ENCODE measurements at regions not wholly inside any gene's neighbourhood (a gene's known extent, or its start where the extent isn't known, plus 50 kb on each side); places are given as distances from the start of the nearest gene placed in this dataset.
A peak's percentile ranks its signal among the peaks of the same experiment; 100 is the strongest.
"Not testable (repeated sequence)": the region's sequence is repeated elsewhere in the genome, so short reads cannot be mapped to it uniquely, and the experiment has no call there.

- no peak overlapping the region for H3K4me3 Mint-ChIP-seq
- no peaks in the 10 kb centered on the region for H3K79me1 ChIP-seq (ENCODE audit: insufficient read depth, low read depth, low read length, poor library complexity, severe bottlenecking)
- H2BK120ac ChIP-seq (ENCODE audit: low read depth, low read length, poor library complexity, severe bottlenecking) = no peak overlapping the region
- no CpG with 5 or more reads among the region's 3 CpGs for WGBS (ENCODE audit: extremely low coverage, insufficient read length, low lambda C conversion rate)
- H2BK15ac ChIP-seq (ENCODE audit: low read depth, low read length) = no peak overlapping the region
- peaks cover 22% of the 10 kb centered on the region for H3K27me3 Mint-ChIP-seq (ENCODE audit: low read depth)
- H3K4me1 Mint-ChIP-seq = peaks cover 47 to 49% of the 10 kb centered on the region in 2 experiments
- no peak overlapping the region for H2AFZ ChIP-seq (ENCODE audit: low read length)
- no peak overlapping the region for H3K4me2 ChIP-seq (ENCODE audit: insufficient read depth, insufficient read length, low read length)
- no peak overlapping the region for H3K18ac ChIP-seq (ENCODE audit: insufficient read length, low read depth, low read length)
- peaks cover 0 to 5% (median 0%) of the 10 kb centered on the region in 3 experiments; a peak in 1 of 7 replicates for H3K36me3 Mint-ChIP-seq (ENCODE audit: insufficient read depth in 1 of 3, low read depth in 3 of 3)
- no peak for TF ChIP-seq CTCF (conservative IDR thresholded peaks at IDR 0.05)
- no peaks in the 10 kb centered on the region; a peak in 1 of 5 replicates for H3K9me3 Mint-ChIP-seq
- H3K27me3 ChIP-seq (ENCODE audit: insufficient read depth, low read length) = no peaks in the 10 kb centered on the region
- no peak for DNase-seq
- H3K4me1 ChIP-seq (ENCODE audit: insufficient read depth, low read length) = peaks cover 15% of the 10 kb centered on the region; the same call in 1 of the 2 replicates
- H2BK12ac ChIP-seq (ENCODE audit: insufficient read length, low read depth, low read length) = no peak overlapping the region
- H3K14ac ChIP-seq (ENCODE audit: insufficient read depth, low read length) = no peak overlapping the region
- peaks cover 3% of the 10 kb centered on the region for H3K23me2 ChIP-seq (ENCODE audit: insufficient read length, low read depth, low read length, poor library complexity, severe bottlenecking)
- no peak overlapping the region for H3K4ac ChIP-seq (ENCODE audit: low read depth, low read length)
- H3K9me3 ChIP-seq (ENCODE audit: control insufficient read depth, low read depth, low read length) = no peaks in the 10 kb centered on the region
- no peak overlapping the region for H3K27ac ChIP-seq (ENCODE audit: insufficient read length, low read depth, low read length)
- no peak overlapping the region for H3T11ph ChIP-seq (ENCODE audit: low read length)
- no peak overlapping the region for H3K56ac ChIP-seq (ENCODE audit: insufficient read length, low read depth, low read length)
- no peak overlapping the region for H4K8ac ChIP-seq (replicated peaks; ENCODE audit: insufficient read length, low read depth, low read length)
- H3K27ac Mint-ChIP-seq = no peak overlapping the region; a peak in 1 of 7 replicates
- no peak overlapping the region for H3K23ac ChIP-seq (ENCODE audit: insufficient read length, low read depth, low read length)
- H2AK5ac ChIP-seq (ENCODE audit: insufficient read length, low read length) = no peak overlapping the region
- H2BK20ac ChIP-seq (ENCODE audit: low read depth, low read length, poor library complexity, severe bottlenecking) = no peak overlapping the region
- H3K9ac ChIP-seq (ENCODE audit: extremely low read depth, insufficient read length, low read length) = no peak overlapping the region
- H4K91ac ChIP-seq (ENCODE audit: insufficient read length, low read depth, low read length) = no peak overlapping the region
- no peak overlapping the region for H2BK5ac ChIP-seq (ENCODE audit: insufficient read length, low read length)
- H4K5ac ChIP-seq (ENCODE audit: insufficient read length, low read depth, low read length) = no peak overlapping the region
- H4K20me1 ChIP-seq (ENCODE audit: control insufficient read depth, insufficient read depth, insufficient read length) = no peaks in the 10 kb centered on the region
- H3K79me2 ChIP-seq (ENCODE audit: insufficient read depth, low read length) = no peaks in the 10 kb centered on the region
These were observed 229.6 kb downstream of the OPA1 start for GRCh38 chr3:193822492-193823212.

GRCh38 chr3:193823213-193823605 is 230.2 kb downstream of the OPA1 start:
- not testable (repeated sequence) for H2BK12ac ChIP-seq (ENCODE audit: insufficient read length, low read depth, low read length); H3K36me3 Mint-ChIP-seq (ENCODE audit: insufficient read depth in 1 of 3, low read depth in 3 of 3); H4K8ac ChIP-seq (replicated peaks; ENCODE audit: insufficient read length, low read depth, low read length); H3K56ac ChIP-seq (ENCODE audit: insufficient read length, low read depth, low read length); H3K9me3 ChIP-seq (ENCODE audit: control insufficient read depth, low read depth, low read length); H3K4ac ChIP-seq (ENCODE audit: low read depth, low read length); H3K27ac ChIP-seq (ENCODE audit: insufficient read length, low read depth, low read length); H2AK5ac ChIP-seq (ENCODE audit: insufficient read length, low read length); H3K9ac ChIP-seq (ENCODE audit: extremely low read depth, insufficient read length, low read length); H2BK20ac ChIP-seq (ENCODE audit: low read depth, low read length, poor library complexity, severe bottlenecking); H3K23me2 ChIP-seq (ENCODE audit: insufficient read length, low read depth, low read length, poor library complexity, severe bottlenecking); H3K14ac ChIP-seq (ENCODE audit: insufficient read depth, low read length); H3K4me3 Mint-ChIP-seq; H3K4me2 ChIP-seq (ENCODE audit: insufficient read depth, insufficient read length, low read length); H4K5ac ChIP-seq (ENCODE audit: insufficient read length, low read depth, low read length); H3K79me2 ChIP-seq (ENCODE audit: insufficient read depth, low read length); H3T11ph ChIP-seq (ENCODE audit: low read length); H2BK5ac ChIP-seq (ENCODE audit: insufficient read length, low read length); H4K20me1 ChIP-seq (ENCODE audit: control insufficient read depth, insufficient read depth, insufficient read length); DNase-seq; H3K79me1 ChIP-seq (ENCODE audit: insufficient read depth, low read depth, low read length, poor library complexity, severe bottlenecking); H2BK15ac ChIP-seq (ENCODE audit: low read depth, low read length); H4K91ac ChIP-seq (ENCODE audit: insufficient read length, low read depth, low read length); H2BK120ac ChIP-seq (ENCODE audit: low read depth, low read length, poor library complexity, severe bottlenecking); H3K27me3 ChIP-seq (ENCODE audit: insufficient read depth, low read length); H2AFZ ChIP-seq (ENCODE audit: low read length); H3K23ac ChIP-seq (ENCODE audit: insufficient read length, low read depth, low read length); H3K9me3 Mint-ChIP-seq; H3K18ac ChIP-seq (ENCODE audit: insufficient read length, low read depth, low read length)
- Mint-ChIP-seq H3K27ac (peak overlapping the region in 1 of 3 experiments; percentile 46; a peak in 2 of 7 replicates), H3K4me1 (peaks cover 49% of the 10 kb centered on the region in 2 experiments), H3K27me3 (ENCODE audit: low read depth) (peaks cover 16% of the 10 kb centered on the region)
- WGBS (ENCODE audit: extremely low coverage, insufficient read length, low lambda C conversion rate) = no CpG with 5 or more reads among the region's 3 CpGs
- H3K4me1 ChIP-seq (ENCODE audit: insufficient read depth, low read length) = peaks cover 15% of the 10 kb centered on the region; the same call in 1 of the 2 replicates

All from H9 (cell line).